SU-DHL-6 (cell line): ENCODE measurements at regions not wholly inside any gene's neighbourhood (a gene's known extent, or its start where the extent isn't known, plus 50 kb on each side); places are given as distances from the start of the nearest gene placed in this dataset.

Experiments
- H2AFZ ChIP-seq: fragments of 200-600 bp; sonication (generic); 2 replicates; pipeline ENCODE4 v1.6.1; 2014; ENCODE audit warnings: low read depth, mild to moderate bottlenecking, moderate library complexity, mixed read lengths, antibody characterized with exemption, low read length; ENCODE audit not compliant: severe bottlenecking
- H3F3A ChIP-seq: fragments of 200-600 bp; shearing (Covaris generic); 2 replicates; pipeline ENCODE4 v1.6.0; 2016; ENCODE audit warnings: antibody characterized with exemption, mild to moderate bottlenecking; ENCODE audit not compliant: insufficient read depth
- H3K27ac ChIP-seq: fragments of 200-600 bp; sonication (generic); 2 replicates; pipeline ENCODE4 v1.5.1; 2016; ENCODE audit warnings: low read depth, mild to moderate bottlenecking, low read length, moderate library complexity, mixed read lengths
- H3K27me3 ChIP-seq: fragments of 200-600 bp; sonication (generic), shearing (Covaris generic); 2 replicates; pipeline ENCODE4 v1.6.0; 2014; ENCODE audit warnings: mild to moderate bottlenecking, low read length
- H3K36me3 ChIP-seq: fragments of 200-600 bp; sonication (generic); 2 replicates; pipeline ENCODE4 v1.6.1; 2014; ENCODE audit warnings: mild to moderate bottlenecking, low read length, mixed read lengths
- H3K4me2 ChIP-seq: fragments of 300-600, 200-600 bp; shearing (Covaris generic), sonication (generic); 2 replicates; pipeline ENCODE4 v1.6.0; 2014; ENCODE audit warnings: low read length, low read depth, mild to moderate bottlenecking; ENCODE audit not compliant: poor library complexity, severe bottlenecking
- H3K4me3 ChIP-seq: fragments of 200-600 bp; sonication (generic); 2 replicates; pipeline ENCODE4 v1.5.1; 2014; ENCODE audit warnings: antibody characterized with exemption, low read length, mild to moderate bottlenecking, mixed read lengths; ENCODE audit not compliant: insufficient read depth, poor library complexity, severe bottlenecking
- H3K79me2 ChIP-seq: fragments of 200-600 bp; sonication (generic); 2 replicates; pipeline ENCODE4 v1.6.1; 2014; ENCODE audit warnings: mild to moderate bottlenecking, low read length, moderate library complexity; ENCODE audit not compliant: insufficient read depth
- H3K9ac ChIP-seq: fragments of 200-600 bp; sonication (generic); 2 replicates; pipeline ENCODE4 v1.7.0; 2014; ENCODE audit warnings: mild to moderate bottlenecking, low read length
- H3K9me2 ChIP-seq: fragments of 200-600 bp; sonication (generic); replicated peaks from 2 replicates; pipeline ENCODE4 v1.6.1; 2014; ENCODE audit warnings: low read length; ENCODE audit not compliant: insufficient read depth
- H3K9me3 ChIP-seq: fragments of 200-600 bp; sonication (generic); 2 replicates; pipeline ENCODE4 v1.6.1; 2014; ENCODE audit warnings: low read length, mixed read lengths; ENCODE audit not compliant: insufficient read depth
- H4K20me1 ChIP-seq: fragments of 200-600 bp; sonication (generic); 2 replicates; pipeline ENCODE4 v1.6.1; 2014; ENCODE audit warnings: low read depth, mild to moderate bottlenecking, antibody characterized with exemption, low read length, moderate library complexity, mixed read lengths
- CTCF ChIP-seq: fragments of 200-600 bp; sonication (generic); IDR thresholded peaks from one replicate; pipeline ENCODE4 v1.5.1; 2017; ENCODE audit warnings: antibody characterized with exemption, mild to moderate bottlenecking, low read length, moderate library complexity; ENCODE audit not compliant: insufficient read depth, poor library complexity, severe bottlenecking
- EZH2phosphoT487 ChIP-seq: fragments of 200-600 bp; sonication (generic), shearing (Covaris generic); conservative IDR thresholded peaks from 2 replicates; pipeline ENCODE4 v1.6.1; 2018; ENCODE audit warnings: mild to moderate bottlenecking, antibody characterized with exemption, low read length, moderate library complexity, mixed read lengths

DNA sequence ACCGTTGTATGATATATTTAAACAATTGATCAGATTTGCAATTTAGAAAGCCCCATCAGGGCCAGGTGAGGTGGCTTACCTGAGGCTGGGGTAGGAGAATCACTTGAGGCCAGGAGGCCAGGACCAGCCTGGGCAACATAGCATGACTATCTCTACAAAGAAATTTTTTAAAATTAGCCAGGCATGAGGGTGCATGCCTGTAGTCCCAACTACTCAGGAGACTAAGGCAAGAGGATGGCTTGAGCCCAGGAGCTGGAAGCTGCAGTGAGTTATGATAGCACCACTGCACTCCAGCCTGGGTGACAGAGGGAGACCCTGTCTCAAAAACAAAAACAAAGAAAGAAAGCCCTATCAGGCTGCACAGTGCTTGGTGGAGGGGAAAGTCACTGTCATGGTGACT is 159.9 kb upstream of the RAB4A start:
- Histone ChIP-seq H4K20me1 (no peaks in the 10 kb centered on the region), H3K4me2 (no peak overlapping the region), H3K9me2 (no peaks in the 10 kb centered on the region), H3K79me2 (no peaks in the 10 kb centered on the region), H3K27me3 (no peaks in the 10 kb centered on the region), H3K9ac (no peak overlapping the region), H2AFZ (no peak overlapping the region), H3K9me3 (no peaks in the 10 kb centered on the region), H3F3A (no peaks in the 10 kb centered on the region), H3K4me3 (no peak overlapping the region), H3K27ac (no peak overlapping the region), H3K36me3 (no peaks in the 10 kb centered on the region)
- TF ChIP-seq EZH2phosphoT487 (no peak), CTCF (no peak)

GRCh38 chr1:229111703-229112319 is 159.1 kb upstream of the RAB4A start:
- H3K9ac ChIP-seq = no peak overlapping the region
- no peaks in the 10 kb centered on the region for H3F3A ChIP-seq
- H4K20me1 ChIP-seq = no peaks in the 10 kb centered on the region
- H3K9me2 ChIP-seq = no peaks in the 10 kb centered on the region
- H3K4me3 ChIP-seq = no peak overlapping the region
- no peaks in the 10 kb centered on the region for H3K79me2 ChIP-seq
- no peak overlapping the region for H3K27ac ChIP-seq
- TF ChIP-seq CTCF (no peak), EZH2phosphoT487 (no peak)
- H3K9me3 ChIP-seq = no peaks in the 10 kb centered on the region
- no peak overlapping the region for H2AFZ ChIP-seq
- no peaks in the 10 kb centered on the region for H3K36me3 ChIP-seq
- H3K27me3 ChIP-seq = no peaks in the 10 kb centered on the region
- H3K4me2 ChIP-seq = no peak overlapping the region

DNA sequence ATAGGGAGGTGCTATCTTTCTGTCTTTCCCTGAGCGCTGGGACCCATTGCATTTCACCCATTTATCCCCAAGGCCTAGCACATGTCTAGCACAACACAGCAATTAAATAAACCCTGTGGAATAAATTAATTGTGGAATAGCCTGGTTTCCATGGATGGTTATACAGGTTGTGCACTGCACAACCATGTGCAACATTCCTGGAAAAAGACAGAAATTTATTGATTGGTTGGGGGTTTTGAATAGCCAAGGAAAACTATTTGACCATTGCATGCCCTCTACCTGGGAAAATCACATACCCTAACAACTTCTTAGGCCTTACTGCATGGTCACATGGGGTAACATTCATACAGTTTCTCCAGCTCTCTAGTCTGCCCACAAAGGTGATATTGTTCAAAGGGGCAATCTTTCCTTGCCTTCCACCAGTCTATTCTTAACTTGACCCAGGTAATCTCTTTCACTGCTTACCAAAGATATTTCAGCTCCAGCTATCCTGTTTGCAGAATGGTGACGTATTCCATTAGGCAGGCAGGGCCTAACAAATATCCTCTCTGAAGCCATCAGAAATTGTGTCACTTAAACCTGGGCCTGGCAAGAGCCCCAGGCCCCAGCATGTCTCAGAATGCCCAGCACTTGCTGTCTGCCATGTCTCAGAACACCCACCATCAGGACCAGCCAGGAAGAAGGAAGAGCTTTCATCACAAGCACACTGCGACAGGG is 157.9 kb upstream of the RAB4A start:
- no peaks in the 10 kb centered on the region for H3K27me3 ChIP-seq
- H2AFZ ChIP-seq = no peak overlapping the region
- H3K27ac ChIP-seq = no peak overlapping the region
- H3K9ac ChIP-seq = no peak overlapping the region
- H3K36me3 ChIP-seq = no peaks in the 10 kb centered on the region
- no peak overlapping the region for H3K4me3 ChIP-seq
- H3K9me2 ChIP-seq = no peaks in the 10 kb centered on the region
- no peaks in the 10 kb centered on the region for H3F3A ChIP-seq
- no peaks in the 10 kb centered on the region for H3K79me2 ChIP-seq
- H4K20me1 ChIP-seq = no peaks in the 10 kb centered on the region
- no peak overlapping the region for H3K4me2 ChIP-seq
- no peaks in the 10 kb centered on the region for H3K9me3 ChIP-seq
- no peak for TF ChIP-seq EZH2phosphoT487
- no peak for TF ChIP-seq CTCF
